MM.1S (cell line): ENCODE measurements at regions not wholly inside any gene's neighbourhood (a gene's known extent, or its start where the extent isn't known, plus 50 kb on each side); places are given as distances from the start of the nearest gene placed in this dataset.

Experiments used
- DNase-seq: peaks from one replicate; pipeline ENCODE4 v3.0.0-alpha.2; 2015
- H2AFZ ChIP-seq: fragments of 300-600 bp; sonication (generic); 2 replicates; pipeline ENCODE4 v1.6.0; 2016; ENCODE audit warnings: antibody characterized with exemption, low read length
- H3F3A ChIP-seq: fragments of 300-600 bp; sonication (generic); 2 replicates; pipeline ENCODE4 v1.6.1; 2016; ENCODE audit warnings: mild to moderate bottlenecking, antibody characterized with exemption, low read length, moderate library complexity, mixed read lengths; ENCODE audit not compliant: insufficient read depth
- H3K27ac ChIP-seq: fragments of 300-600 bp; sonication (generic); 2 replicates; pipeline ENCODE4 v1.5.1; 2016; ENCODE audit warnings: mild to moderate bottlenecking, low read length
- H3K27me3 ChIP-seq: fragments of 300-600 bp; sonication (generic); replicated peaks from 2 replicates; pipeline ENCODE4 v1.6.0; 2016; ENCODE audit warnings: low read length; ENCODE audit not compliant: insufficient read depth
- H3K36me3 ChIP-seq: fragments of 300-600 bp; sonication (generic); replicated peaks from 2 replicates; pipeline ENCODE4 v1.6.1; 2016; ENCODE audit warnings: mild to moderate bottlenecking, low read length, mixed read lengths; ENCODE audit not compliant: insufficient read depth
- H3K4me1 ChIP-seq: fragments of 300-600 bp; sonication (generic); 2 replicates; pipeline ENCODE4 v1.6.1; 2016; ENCODE audit warnings: low read length, mixed read lengths
- H3K4me2 ChIP-seq: fragments of 300-600 bp; sonication (generic); 2 replicates; pipeline ENCODE4 v1.6.0; 2016; ENCODE audit warnings: low read depth, low read length
- H3K4me3 ChIP-seq: fragments of 300-600 bp; sonication (generic); 2 replicates; pipeline ENCODE4 v1.5.1; 2016; ENCODE audit warnings: low read length, mixed read lengths
- H3K79me2 ChIP-seq: fragments of 300-600 bp; sonication (generic); 2 replicates; pipeline ENCODE4 v1.6.1; 2016; ENCODE audit warnings: mixed run types, low read length, mixed read lengths
- H3K9ac ChIP-seq: fragments of 300-600 bp; sonication (generic); 2 replicates; pipeline ENCODE4 v1.6.1; 2016; ENCODE audit warnings: low read length, mixed read lengths
- H3K9me2 ChIP-seq: fragments of 300-600 bp; sonication (generic); replicated peaks from 2 replicates; pipeline ENCODE4 v1.6.1; 2016; ENCODE audit warnings: mild to moderate bottlenecking, low read length, mixed read lengths; ENCODE audit not compliant: insufficient read depth
- H3K9me3 ChIP-seq: fragments of 300-600 bp; sonication (generic); replicated peaks from 2 replicates; pipeline ENCODE4 v1.6.1; 2016; ENCODE audit warnings: mild to moderate bottlenecking, low read length, mixed read lengths; ENCODE audit not compliant: insufficient read depth
- H4K20me1 ChIP-seq: fragments of 300-600 bp; sonication (generic); 2 replicates; pipeline ENCODE4 v1.6.1; 2016; ENCODE audit warnings: mild to moderate bottlenecking, low read length, moderate library complexity, mixed read lengths; ENCODE audit not compliant: insufficient read depth
- CTCF ChIP-seq: fragments of 300-600 bp; sonication (generic); IDR thresholded peaks from 2 replicates; pipeline ENCODE4 v1.5.1; 2016; ENCODE audit warnings: antibody characterized with exemption, low read length, mixed read lengths
- EZH2 ChIP-seq: fragments of 300-600 bp; sonication (generic); optimal IDR thresholded peaks from 2 replicates; pipeline ENCODE3; 2017; ENCODE audit warnings: low read depth, mild to moderate bottlenecking, antibody characterized with exemption, low read length, mixed read lengths
- EZH2phosphoT487 ChIP-seq: fragments of 300-600 bp; sonication (generic); IDR thresholded peaks from 2 replicates; pipeline ENCODE4 v1.6.1; 2018; ENCODE audit warnings: antibody characterized with exemption, low read length

GRCh38 chr5:152990649-152991048 is 499.8 kb upstream of the GRIA1 start:
- DNase-seq, result no peak
- H3K36me3 ChIP-seq, result no peaks in the 10 kb centered on the region
- no peak overlapping the region for H3K27ac ChIP-seq
- TF ChIP-seq EZH2 (no peak), CTCF (no peak), EZH2phosphoT487 (no peak)
- H3K4me3 ChIP-seq, result no peak overlapping the region
- H3K4me2 ChIP-seq, result no peak overlapping the region
- no peaks in the 10 kb centered on the region for H3K27me3 ChIP-seq
- H3K9me2 ChIP-seq, result no peaks in the 10 kb centered on the region
- H3F3A ChIP-seq, result no peaks in the 10 kb centered on the region
- no peaks in the 10 kb centered on the region for H4K20me1 ChIP-seq
- H3K79me2 ChIP-seq, result no peaks in the 10 kb centered on the region
- H2AFZ ChIP-seq, result no peak overlapping the region
- no peaks in the 10 kb centered on the region for H3K9me3 ChIP-seq
- H3K4me1 ChIP-seq, result no peaks in the 10 kb centered on the region
- no peak overlapping the region for H3K9ac ChIP-seq

GRCh38 chr5:152994033-152994680 is 496.3 kb upstream of the GRIA1 start:
- no peaks in the 10 kb centered on the region for H3F3A ChIP-seq
- no peaks in the 10 kb centered on the region for H3K27me3 ChIP-seq
- no peaks in the 10 kb centered on the region for H3K36me3 ChIP-seq
- no peaks in the 10 kb centered on the region for H3K9me2 ChIP-seq
- no peak for TF ChIP-seq EZH2phosphoT487
- no peak for TF ChIP-seq CTCF
- TF ChIP-seq EZH2, result no peak
- no peaks in the 10 kb centered on the region for H3K4me1 ChIP-seq
- H3K4me2 ChIP-seq, result no peak overlapping the region
- no peaks in the 10 kb centered on the region for H4K20me1 ChIP-seq
- no peak for DNase-seq
- H3K9me3 ChIP-seq, result no peaks in the 10 kb centered on the region
- H2AFZ ChIP-seq, result no peak overlapping the region
- no peaks in the 10 kb centered on the region for H3K79me2 ChIP-seq
- no peak overlapping the region for H3K27ac ChIP-seq
- H3K4me3 ChIP-seq, result no peak overlapping the region
- H3K9ac ChIP-seq, result no peak overlapping the region

GRCh38 chr5:152995214-152995725 is 495.2 kb upstream of the GRIA1 start:
- no peaks in the 10 kb centered on the region for H3K27me3 ChIP-seq
- no peaks in the 10 kb centered on the region for H3K9me2 ChIP-seq
- DNase-seq, result no peak
- H3K27ac ChIP-seq, result no peak overlapping the region
- H3K9me3 ChIP-seq, result no peaks in the 10 kb centered on the region
- no peak overlapping the region for H3K4me2 ChIP-seq
- no peak overlapping the region for H3K9ac ChIP-seq
- no peaks in the 10 kb centered on the region for H3F3A ChIP-seq
- H3K4me1 ChIP-seq, result no peaks in the 10 kb centered on the region
- no peak overlapping the region for H3K4me3 ChIP-seq
- H2AFZ ChIP-seq, result no peak overlapping the region
- H3K36me3 ChIP-seq, result no peaks in the 10 kb centered on the region
- no peaks in the 10 kb centered on the region for H3K79me2 ChIP-seq
- no peaks in the 10 kb centered on the region for H4K20me1 ChIP-seq
- no peak for TF ChIP-seq CTCF
- TF ChIP-seq EZH2, result no peak
